Activated CD8-positive, alpha-beta memory T cell treated with anti-CD3 and anti-CD28 coated beads for 48 hours (primary cell): ENCODE measurements at regions not wholly inside any gene's neighbourhood (a gene's known extent, or its start where the extent isn't known, plus 50 kb on each side); places are given as distances from the start of the nearest gene placed in this dataset.

Experiments
- DNase-seq, 3 experiments: peaks; one replicate each; pipeline ENCODE4 v3.0.0-alpha.2; 2020; ENCODE audit warnings: low read depth in 2 of 3, low spot score in 2 of 3

- no peak for DNase-seq
Observed at GRCh38 chr1:5661196-5662085, 330.8 kb downstream of the NPHP4 start.

- no peak for DNase-seq
Observed at GRCh38 chr1:5660141-5660935, 331.9 kb downstream of the NPHP4 start.

DNA sequence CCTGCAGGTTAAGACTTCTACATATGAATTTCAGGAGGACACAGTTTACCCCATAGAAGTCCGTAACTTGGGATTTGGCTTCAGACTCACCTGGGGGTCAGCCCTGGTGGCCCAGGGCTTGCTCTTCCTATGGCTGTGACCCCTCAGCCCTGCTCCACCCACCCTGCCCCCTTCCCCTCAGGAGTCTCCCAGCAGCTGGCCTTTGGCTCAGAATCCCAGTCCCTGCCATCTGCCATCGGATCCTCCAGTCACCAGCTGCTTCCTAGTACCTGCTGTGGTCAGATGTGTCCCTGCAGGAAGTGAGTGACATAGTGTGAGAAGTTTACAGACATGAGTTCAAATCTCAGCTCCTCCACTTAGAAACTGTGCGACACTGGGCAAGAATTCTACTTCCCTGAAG lies 332.6 kb downstream of the NPHP4 start:
- DNase-seq: no peak

DNA sequence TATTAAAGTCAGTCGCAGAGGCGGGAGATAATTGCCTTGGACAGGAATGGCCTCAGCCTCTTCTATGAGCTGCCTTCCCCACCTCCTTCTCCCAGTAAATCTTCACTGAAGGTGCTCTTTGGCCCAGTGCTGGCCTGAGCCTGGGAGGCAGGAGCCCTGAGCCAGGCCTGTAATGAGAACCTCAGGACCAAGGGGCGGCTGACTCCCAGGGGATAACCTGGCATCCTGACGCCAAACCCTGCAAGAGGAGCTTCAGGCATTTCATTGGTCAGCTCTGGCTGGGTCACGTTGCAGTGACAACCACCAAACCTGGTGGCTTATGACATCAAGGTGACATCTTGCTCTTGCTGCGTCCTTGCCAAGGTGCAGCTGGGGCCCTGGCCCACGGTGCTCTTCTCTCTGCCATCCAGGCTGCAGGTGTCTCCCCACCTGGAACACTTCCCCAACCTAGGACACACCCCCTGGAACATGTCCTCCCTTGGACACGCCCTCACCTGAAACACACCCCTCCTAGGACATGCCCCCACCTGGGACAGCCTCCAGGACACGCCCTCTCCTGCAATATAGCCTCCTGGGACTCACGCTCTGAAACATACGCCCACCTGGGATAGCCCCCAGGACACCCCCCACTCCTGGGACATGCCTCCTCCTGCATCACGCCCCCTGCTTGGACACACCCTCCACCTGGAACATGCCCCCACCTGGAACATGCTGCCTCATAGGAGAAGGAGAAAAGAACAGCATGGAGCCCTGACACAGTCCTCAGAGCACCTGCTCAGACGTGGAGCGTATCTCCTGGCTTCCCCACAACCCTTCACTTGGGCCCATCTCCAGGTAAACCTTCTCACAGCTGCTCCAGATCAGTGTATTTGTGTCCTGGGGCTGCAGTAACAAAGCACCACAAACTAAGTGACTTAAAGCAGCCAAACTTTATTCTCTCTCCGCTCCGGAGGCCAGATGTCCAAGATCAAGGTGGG lies 333.6 kb downstream of the NPHP4 start:
- no peak for DNase-seq

DNA sequence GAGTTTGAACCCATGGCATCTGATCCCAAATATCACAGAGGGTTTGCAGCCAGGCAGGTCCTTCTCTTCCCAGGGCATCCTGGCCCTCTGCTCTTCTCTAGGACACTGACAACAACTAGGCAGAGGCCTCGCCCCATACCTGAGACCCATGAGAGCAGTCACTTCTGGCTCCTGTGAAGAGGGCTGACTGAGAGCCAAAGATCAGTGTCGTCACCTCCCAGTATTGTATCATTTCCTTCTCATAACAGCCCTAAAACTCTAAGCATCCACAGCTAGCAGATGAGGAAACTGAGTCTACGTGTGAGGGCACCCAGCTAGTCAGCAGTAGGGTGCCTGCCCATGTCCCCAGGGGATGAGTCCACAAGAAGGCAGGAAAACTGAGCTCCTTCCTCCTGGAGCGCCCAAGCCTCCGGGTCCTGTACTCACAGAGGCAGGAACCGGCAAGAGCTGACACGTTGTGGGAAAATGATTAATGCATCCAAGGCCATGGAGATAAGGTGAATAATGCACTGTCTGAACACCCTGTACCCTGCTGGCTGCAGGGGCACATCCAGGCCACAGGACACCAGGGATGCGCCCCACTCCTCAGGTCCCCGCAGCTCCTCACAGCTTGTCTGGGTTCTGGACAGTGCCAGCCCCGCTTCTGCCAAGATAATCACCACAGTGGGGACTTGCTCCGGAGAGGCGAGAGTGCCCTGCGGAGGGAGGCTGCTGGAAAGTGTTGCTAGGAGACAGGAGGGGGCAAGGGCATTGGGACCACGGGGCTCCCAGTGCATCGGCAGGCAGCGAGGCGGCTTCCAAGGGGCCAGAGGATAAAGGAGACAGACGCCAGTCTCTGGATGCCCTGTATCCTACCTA lies 340.0 kb downstream of the NPHP4 start:
- no peak for DNase-seq

DNA sequence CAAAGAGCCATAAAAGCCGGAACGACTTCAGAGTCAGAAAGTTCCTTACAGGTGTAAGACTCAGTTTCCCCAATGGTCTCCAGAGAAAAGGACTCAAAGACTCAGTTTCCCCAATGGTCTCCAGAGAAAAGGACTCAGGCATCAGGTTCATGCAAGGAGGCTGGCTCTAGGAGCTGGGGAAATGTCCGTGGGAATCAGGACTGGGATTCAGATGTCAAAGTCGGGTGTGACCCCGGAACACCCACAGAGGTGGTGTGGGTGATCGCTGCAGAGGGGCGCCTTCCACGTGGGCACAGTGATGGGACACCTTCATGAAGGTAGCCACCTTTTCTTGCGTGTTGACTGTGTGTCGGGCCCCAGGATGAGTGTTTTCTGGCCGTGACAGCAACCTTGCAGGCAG lies 340.8 kb downstream of the NPHP4 start:
- DNase-seq: no peak

DNA sequence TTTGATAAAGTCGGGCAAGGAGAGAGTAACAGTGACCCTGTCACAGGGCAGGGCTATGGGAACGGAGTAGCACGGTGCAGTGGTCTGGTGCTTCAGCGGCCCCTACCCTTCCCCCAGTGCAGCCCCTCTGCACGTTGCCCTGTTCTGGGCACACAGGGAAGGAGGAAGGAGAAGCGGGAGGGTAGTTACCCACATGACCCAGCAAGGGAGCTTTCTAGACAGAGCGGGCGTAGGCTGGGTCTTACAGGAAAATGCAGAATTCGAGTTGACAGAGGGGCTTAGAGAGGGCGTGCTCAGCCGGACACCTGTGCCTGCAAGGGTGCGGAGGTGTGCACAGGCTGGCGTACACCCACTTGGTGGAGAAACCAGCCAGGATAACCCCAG lies 341.2 kb downstream of the NPHP4 start:
- no peak for DNase-seq

- DNase-seq: no peak
Observed at GRCh38 chr1:5650283-5651026, 341.8 kb downstream of the NPHP4 start.

DNA sequence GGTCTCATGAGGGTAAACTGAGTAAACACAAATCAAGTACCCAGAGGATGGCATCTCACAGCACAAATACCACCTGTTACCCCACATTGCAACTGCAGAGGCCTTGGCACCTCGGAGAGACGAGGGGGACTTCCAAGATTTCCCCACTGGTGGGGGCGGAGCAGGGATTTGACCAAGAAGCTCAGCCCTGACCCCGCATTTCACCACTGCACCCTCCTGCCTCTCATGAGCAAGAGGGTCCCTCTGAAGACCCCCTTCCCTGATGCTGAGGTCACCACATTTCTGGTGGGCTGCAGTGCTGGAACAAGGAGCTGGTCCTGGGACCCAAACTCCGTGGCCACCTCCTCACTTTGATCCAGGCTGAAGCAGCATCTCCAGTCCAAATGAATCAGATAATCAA lies 342.4 kb downstream of the NPHP4 start:
- no peak for DNase-seq

DNA sequence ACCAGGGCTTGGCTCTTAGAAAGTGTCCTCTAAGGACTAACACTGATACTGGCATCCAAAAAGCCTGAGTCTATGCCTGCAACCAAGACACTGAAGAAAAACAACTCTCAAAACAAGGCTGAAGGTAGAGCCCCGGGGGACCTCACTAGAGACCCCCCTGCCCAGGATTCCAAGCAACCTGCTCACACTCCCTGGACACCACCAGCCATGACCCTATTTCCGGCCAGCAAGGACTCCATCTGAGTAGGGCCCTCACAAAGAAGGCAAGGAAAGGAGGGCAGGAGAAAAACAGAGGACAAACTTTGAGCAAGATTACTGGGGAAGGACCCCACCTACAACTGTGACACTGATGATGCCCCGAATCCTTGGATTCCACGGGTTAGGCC lies 343.1 kb downstream of the NPHP4 start:
- DNase-seq: no peak

DNA sequence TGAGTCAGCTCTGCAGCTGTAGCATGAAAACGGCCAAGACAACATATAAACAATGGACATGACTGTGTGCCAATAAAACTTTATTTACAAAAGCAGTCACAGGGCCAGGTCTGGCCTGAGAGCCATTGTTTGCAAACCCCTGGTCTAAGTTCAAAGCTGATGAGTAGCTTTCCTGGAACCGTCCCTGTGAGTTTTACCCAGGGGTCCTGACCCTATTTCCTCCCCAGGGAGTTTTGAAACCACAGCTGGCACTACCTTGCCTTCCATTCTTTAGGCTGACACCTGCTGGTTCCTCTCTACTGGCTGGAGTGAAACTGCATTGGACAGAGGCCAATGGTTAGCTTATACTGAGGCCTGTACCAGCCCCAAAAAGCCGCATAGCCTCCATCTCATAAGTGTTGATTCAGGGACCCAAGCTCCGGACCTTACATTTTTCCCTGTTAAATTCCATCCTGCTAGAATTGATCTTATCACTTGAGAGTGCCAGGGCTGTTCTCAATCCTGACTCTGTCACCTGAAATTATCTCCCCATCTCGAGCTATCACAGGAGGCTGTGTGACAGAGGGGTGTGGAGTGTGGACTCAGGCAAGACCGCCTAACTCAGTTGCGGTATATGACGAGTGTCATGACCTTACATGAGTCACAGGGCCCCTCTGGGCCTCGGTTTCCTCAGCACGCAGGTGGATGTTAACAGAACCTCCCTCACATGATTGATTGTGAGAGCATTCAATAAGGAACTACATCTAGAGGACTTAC lies 343.6 kb downstream of the NPHP4 start:
- DNase-seq: no peak

- no peak for DNase-seq
Observed at GRCh38 chr1:5647234-5647633, 345.0 kb downstream of the NPHP4 start.

- no peak for DNase-seq
Observed at GRCh38 chr1:5646486-5647149, 345.6 kb downstream of the NPHP4 start.

DNA sequence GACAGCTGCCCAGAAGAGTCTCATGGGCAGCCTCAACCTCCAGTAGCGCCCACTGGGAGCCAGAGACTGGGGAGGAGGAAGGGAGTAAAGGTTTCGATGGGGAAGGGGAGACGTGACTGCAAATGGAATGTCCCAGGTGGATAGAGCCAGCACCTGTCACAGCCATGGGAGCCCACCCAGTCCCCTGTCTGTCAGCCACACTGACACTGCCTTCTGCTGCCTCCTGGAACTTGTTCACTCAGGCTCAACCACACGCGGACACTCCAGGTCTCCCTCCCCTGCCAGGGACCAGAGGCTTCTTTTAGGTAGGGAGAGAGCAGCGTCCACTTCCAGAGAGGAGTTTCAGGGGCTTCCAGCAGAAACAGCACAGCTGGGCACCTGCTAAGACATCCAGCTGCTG lies 346.3 kb downstream of the NPHP4 start:
- DNase-seq: no peak

GRCh38 chr1:5645135-5645399 lies 347.2 kb downstream of the NPHP4 start:
- DNase-seq: no peak

- no peak for DNase-seq
Observed at GRCh38 chr1:5644281-5645134, 347.7 kb downstream of the NPHP4 start.

DNA sequence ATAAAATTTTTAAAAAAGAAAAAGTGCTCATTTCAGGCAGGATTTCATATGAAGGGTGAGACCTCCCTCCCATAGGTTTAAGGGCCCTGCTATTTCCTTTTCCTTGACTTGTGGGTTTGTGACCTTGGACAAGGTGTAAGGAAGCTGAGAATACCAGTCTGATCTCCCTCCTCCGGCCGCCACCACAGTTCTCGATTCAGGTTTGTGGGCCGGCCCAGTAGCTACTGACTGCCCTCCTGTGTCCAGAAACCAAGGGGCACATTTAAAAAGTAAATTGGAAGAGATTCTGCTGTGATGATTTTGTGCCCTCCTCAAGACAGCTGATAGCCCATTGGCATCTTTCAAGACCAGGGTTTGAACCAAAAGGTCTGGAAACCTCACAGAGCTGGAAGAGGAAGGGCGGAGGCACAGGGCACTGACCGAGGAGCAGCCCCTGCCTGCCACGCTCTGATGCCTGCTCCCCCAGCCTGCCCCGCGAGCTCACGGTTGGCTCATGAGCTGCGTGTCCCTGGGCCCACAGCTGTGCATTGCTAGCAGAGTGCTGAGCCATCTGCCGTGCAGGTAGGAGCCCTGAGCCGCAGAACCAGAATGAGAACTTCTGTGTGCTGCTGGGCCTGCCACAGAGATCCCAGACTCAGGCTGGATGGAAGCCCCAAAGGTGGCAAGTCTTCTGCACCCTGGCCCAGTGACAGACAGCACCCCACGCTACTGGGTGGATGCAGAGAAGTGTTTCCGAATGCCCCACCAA lies 348.7 kb downstream of the NPHP4 start:
- DNase-seq: no peak
